Mesenchymal stem cell (in vitro differentiated cells and primary cell): ENCODE measurements at regions not wholly inside any gene's neighbourhood (a gene's known extent, or its start where the extent isn't known, plus 50 kb on each side); places are given as distances from the start of the nearest gene placed in this dataset.

ENCODE experiments used
- DNase-seq: peaks from one replicate; pipeline ENCODE4 v3.0.0-alpha.2; 2013
- H2AFZ ChIP-seq: one replicate; pipeline ENCODE4 v1.6.1; 2013; ENCODE audit warnings: low read depth, mild to moderate bottlenecking, control low read depth, inconsistent platforms, low read length, moderate library complexity
- H2AK5ac ChIP-seq: 2 replicates; pipeline ENCODE4 v1.6.1; 2013; ENCODE audit warnings: low read length, moderate library complexity, mild to moderate bottlenecking, inconsistent platforms; ENCODE audit not compliant: severe bottlenecking
- H2BK120ac ChIP-seq: one replicate; pipeline ENCODE4 v1.6.1; 2013; ENCODE audit warnings: low read depth, mild to moderate bottlenecking, inconsistent platforms, low read length, moderate library complexity
- H2BK12ac ChIP-seq, 2 experiments: one replicate each; pipeline ENCODE4 v1.6.1; 2013; ENCODE audit warnings: inconsistent platforms in 2 of 2, low read length in 2 of 2, mild to moderate bottlenecking in 2 of 2, moderate library complexity in 2 of 2, control low read depth in 1 of 2
- H2BK15ac ChIP-seq: one replicate; pipeline ENCODE4 v1.6.1; 2013; ENCODE audit warnings: mild to moderate bottlenecking, low read depth, inconsistent platforms; ENCODE audit not compliant: poor library complexity, severe bottlenecking
- H2BK5ac ChIP-seq: 2 replicates; pipeline ENCODE4 v1.6.1; 2013; ENCODE audit warnings: low read depth, mild to moderate bottlenecking, low read length, control low read depth, inconsistent platforms; ENCODE audit not compliant: poor library complexity, severe bottlenecking
- H3K14ac ChIP-seq, 2 experiments: one replicate each; pipeline ENCODE4 v1.6.1; 2013; ENCODE audit warnings: inconsistent platforms in 2 of 2, low read length in 2 of 2, control low read depth in 1 of 2, mild to moderate bottlenecking in 1 of 2, moderate library complexity in 1 of 2
- H3K18ac ChIP-seq, 2 experiments: one replicate each; pipeline ENCODE4 v1.6.1; 2013; ENCODE audit warnings: inconsistent platforms in 2 of 2, low read length in 2 of 2, control low read depth in 1 of 2, low read depth in 1 of 2, mild to moderate bottlenecking in 1 of 2
- H3K23ac ChIP-seq, 2 experiments: one replicate each; pipeline ENCODE4 v1.6.1; 2013; ENCODE audit warnings: inconsistent platforms in 2 of 2, low read length in 2 of 2, mild to moderate bottlenecking in 2 of 2, moderate library complexity in 2 of 2, control low read depth in 1 of 2
- H3K27ac ChIP-seq: 2 replicates; pipeline ENCODE4 v1.5.1; 2013; ENCODE audit warnings: mild to moderate bottlenecking, moderate library complexity, low read length, control low read depth, inconsistent platforms; ENCODE audit not compliant: poor library complexity, severe bottlenecking
- H3K27me3 ChIP-seq, 2 experiments: 2 replicates each; pipeline versions ENCODE4 v1.6.1 to v1.7.0; 2013; ENCODE audit warnings: low read length in 2 of 2, mild to moderate bottlenecking in 2 of 2, moderate library complexity in 2 of 2, control low read depth in 1 of 2, inconsistent platforms in 1 of 2; ENCODE audit not compliant: control insufficient read depth in 1 of 2, insufficient read depth in 1 of 2
- H3K36me3 ChIP-seq, 2 experiments: 2 replicates each; pipeline versions ENCODE4 v1.6.1 to v1.7.0; 2013; ENCODE audit warnings: low read length in 2 of 2, control low read depth in 1 of 2, inconsistent platforms in 1 of 2, low read depth in 1 of 2, mild to moderate bottlenecking in 1 of 2; ENCODE audit not compliant: insufficient read depth in 2 of 2, control insufficient read depth in 1 of 2
- H3K4ac ChIP-seq, 2 experiments: one replicate each; pipeline ENCODE4 v1.6.1; 2013; ENCODE audit warnings: inconsistent platforms in 2 of 2, low read length in 2 of 2, mild to moderate bottlenecking in 2 of 2, moderate library complexity in 2 of 2, control low read depth in 1 of 2, low read depth in 1 of 2
- H3K4me1 ChIP-seq: 2 replicates; pipeline ENCODE4 v1.6.1; 2013; ENCODE audit warnings: low read depth, low read length, control low read depth; ENCODE audit not compliant: control insufficient read depth, insufficient read depth
- H3K4me2 ChIP-seq: 2 replicates; pipeline ENCODE4 v1.6.1; 2013; ENCODE audit warnings: low read length, mild to moderate bottlenecking, inconsistent platforms; ENCODE audit not compliant: poor library complexity, severe bottlenecking
- H3K4me3 ChIP-seq, 2 experiments: 2 replicates each; pipeline versions ENCODE4 v1.5.1 to v1.7.0; 2013; ENCODE audit warnings: low read length in 2 of 2, mild to moderate bottlenecking in 2 of 2, control low read depth in 1 of 2, low read depth in 1 of 2; ENCODE audit not compliant: insufficient read depth in 1 of 2
- H3K79me1 ChIP-seq: replicated peaks from 2 replicates; pipeline ENCODE4 v1.6.1; 2013; ENCODE audit warnings: mild to moderate bottlenecking, control low read depth, low read length, inconsistent platforms; ENCODE audit not compliant: poor library complexity, severe bottlenecking
- H3K9ac ChIP-seq: 2 replicates; pipeline ENCODE4 v1.7.0; 2013; ENCODE audit warnings: mild to moderate bottlenecking, low read length, moderate library complexity
- H3K9me3 ChIP-seq: 2 replicates; pipeline ENCODE4 v1.7.0; 2013; ENCODE audit warnings: mild to moderate bottlenecking, low read length; ENCODE audit not compliant: control insufficient read depth
- H4K8ac ChIP-seq: one replicate; pipeline ENCODE4 v1.6.1; 2013; ENCODE audit warnings: inconsistent platforms, mild to moderate bottlenecking, low read length, moderate library complexity
- H4K91ac ChIP-seq: one replicate; pipeline ENCODE4 v1.6.1; 2013; ENCODE audit warnings: mild to moderate bottlenecking, low read length, inconsistent platforms
- WGBS: methylation state at CpG from one replicate; pipeline ENCODE4 v1.1.7; 2013; ENCODE audit warnings: mixed read lengths; 5-methylcytosine and 5-hydroxymethylcytosine counted together

DNA sequence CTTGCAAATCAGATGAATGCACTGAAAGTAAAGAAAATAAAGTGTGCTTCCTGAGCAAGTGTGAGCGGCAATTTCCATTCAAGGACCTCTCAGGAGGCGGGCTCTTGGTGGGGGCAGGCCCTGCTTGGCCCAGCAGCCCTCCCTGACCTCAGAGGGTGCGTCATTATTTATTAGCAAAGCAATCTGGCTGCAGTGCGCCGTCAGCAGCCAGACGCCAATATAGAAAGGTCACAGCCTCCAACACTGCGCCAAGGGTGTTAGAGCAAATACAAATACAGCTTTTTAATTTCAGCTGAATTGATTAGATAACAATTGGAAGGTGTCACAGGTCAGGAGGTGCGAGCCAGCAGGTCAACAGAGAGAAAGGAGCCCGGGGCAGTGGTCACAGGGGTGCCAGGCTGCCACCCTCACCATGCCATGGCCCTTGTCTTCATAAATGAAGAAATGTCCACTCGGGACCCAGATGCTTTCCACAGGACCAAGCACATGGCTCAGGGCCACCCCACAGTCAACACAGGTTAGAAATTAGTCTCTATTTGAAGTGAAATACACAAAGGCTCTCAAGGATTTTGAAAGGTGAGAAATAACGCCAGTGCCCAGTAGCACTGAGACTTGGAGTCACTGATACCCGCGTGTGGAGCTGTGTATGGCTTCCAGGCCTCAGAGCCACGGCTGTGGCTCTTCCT, 309.8 kb downstream of the IRX2 start:
- H3K4me3 ChIP-seq: no peak overlapping the region
- WGBS: 65% methylated on average over 13 of the region's 14 CpGs
- H3K4ac ChIP-seq: no peak overlapping the region
- no peak overlapping the region for H2AK5ac ChIP-seq
- no peak overlapping the region for H4K8ac ChIP-seq
- H3K4me1 ChIP-seq: no peaks in the 10 kb centered on the region
- no peak overlapping the region for H2BK15ac ChIP-seq
- H3K36me3 ChIP-seq: no peaks in the 10 kb centered on the region
- H2BK5ac ChIP-seq: no peak overlapping the region
- H3K9ac ChIP-seq: no peak overlapping the region
- H3K14ac ChIP-seq: no peak overlapping the region
- H3K4me2 ChIP-seq: no peak overlapping the region
- no peaks in the 10 kb centered on the region for H3K27me3 ChIP-seq
- no peak overlapping the region for H2BK120ac ChIP-seq
- H3K27ac ChIP-seq: no peak overlapping the region
- H3K79me1 ChIP-seq: no peaks in the 10 kb centered on the region
- DNase-seq: no peak
- no peak overlapping the region for H3K23ac ChIP-seq
- no peak overlapping the region for H3K18ac ChIP-seq
- no peak overlapping the region for H2BK12ac ChIP-seq
- no peak overlapping the region for H2AFZ ChIP-seq
- H3K9me3 ChIP-seq: peaks cover 19% of the 10 kb centered on the region
- no peak overlapping the region for H4K91ac ChIP-seq

DNA sequence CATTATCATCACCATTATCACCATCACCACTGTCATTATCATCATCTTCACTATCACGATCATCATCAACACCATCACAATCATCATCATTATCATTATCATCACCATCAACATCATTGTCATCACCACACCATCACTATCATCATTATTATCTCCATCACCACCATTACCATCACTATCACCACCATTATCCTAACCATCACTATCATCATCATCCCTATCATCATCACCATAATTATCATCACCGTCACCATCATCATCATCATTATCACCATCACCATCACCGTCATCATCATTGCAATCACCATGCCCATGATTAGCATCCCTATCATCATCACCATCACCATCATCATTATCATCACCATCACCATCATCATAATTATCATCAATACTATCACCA, 311.9 kb downstream of the IRX2 start:
- Histone ChIP-seq H3K27ac (no peak overlapping the region), H2AK5ac (no peak overlapping the region), H3K14ac (no peak overlapping the region), H3K4me3 (no peak overlapping the region), H2BK120ac (no peak overlapping the region), H4K91ac (no peak overlapping the region), H3K4me2 (no peak overlapping the region), H3K9me3 (peaks cover 22% of the 10 kb centered on the region), H2AFZ (no peak overlapping the region), H2BK5ac (no peak overlapping the region), H4K8ac (no peak overlapping the region), H3K9ac (no peak overlapping the region), H3K4ac (no peak overlapping the region), H3K18ac (no peak overlapping the region), H3K23ac (no peak overlapping the region), H3K79me1 (no peaks in the 10 kb centered on the region), H3K36me3 (no peaks in the 10 kb centered on the region), H2BK15ac (no peak overlapping the region), H3K27me3 (no peaks in the 10 kb centered on the region), H3K4me1 (no peaks in the 10 kb centered on the region), H2BK12ac (no peak overlapping the region)
- WGBS: 88% methylated on average over 3 of the region's 3 CpGs
- no peak for DNase-seq

DNA sequence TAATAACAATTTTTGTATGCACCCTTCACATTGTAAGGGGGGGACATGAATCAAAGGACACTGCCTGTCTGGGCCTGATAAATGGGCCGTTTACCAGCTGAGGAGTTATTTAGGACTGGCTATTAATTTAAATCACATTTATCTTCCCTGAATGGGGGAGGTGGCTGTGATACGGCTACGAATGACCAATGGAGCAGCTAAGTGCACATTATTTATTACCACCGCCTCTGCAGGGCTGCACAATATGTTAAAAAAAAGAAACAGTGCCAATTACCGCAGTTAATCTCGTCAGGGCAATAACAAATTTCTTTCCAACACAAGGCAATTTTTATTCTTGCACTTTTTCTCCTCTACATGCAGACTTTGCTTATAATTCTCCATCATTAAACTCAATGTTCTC, 318.4 kb downstream of the IRX2 start:
- 64% methylated on average over 6 of the region's 6 CpGs for WGBS
- no peak overlapping the region for H3K14ac ChIP-seq
- H3K4me3 ChIP-seq: no peak overlapping the region
- H2BK12ac ChIP-seq: no peak overlapping the region
- DNase-seq: no peak
- H3K4me1 ChIP-seq: no peaks in the 10 kb centered on the region
- no peak overlapping the region for H2BK15ac ChIP-seq
- no peak overlapping the region for H3K9ac ChIP-seq
- no peak overlapping the region for H3K27ac ChIP-seq
- H3K9me3 ChIP-seq: peaks cover 14% of the 10 kb centered on the region
- no peak overlapping the region for H2BK120ac ChIP-seq
- H2BK5ac ChIP-seq: no peak overlapping the region
- no peaks in the 10 kb centered on the region for H3K79me1 ChIP-seq
- no peak overlapping the region for H3K18ac ChIP-seq
- H4K91ac ChIP-seq: no peak overlapping the region
- no peaks in the 10 kb centered on the region for H3K27me3 ChIP-seq
- no peak overlapping the region for H2AFZ ChIP-seq
- no peak overlapping the region for H3K4me2 ChIP-seq
- no peak overlapping the region for H4K8ac ChIP-seq
- no peak overlapping the region for H2AK5ac ChIP-seq
- no peak overlapping the region for H3K4ac ChIP-seq
- no peak overlapping the region for H3K23ac ChIP-seq
- no peaks in the 10 kb centered on the region for H3K36me3 ChIP-seq

DNA sequence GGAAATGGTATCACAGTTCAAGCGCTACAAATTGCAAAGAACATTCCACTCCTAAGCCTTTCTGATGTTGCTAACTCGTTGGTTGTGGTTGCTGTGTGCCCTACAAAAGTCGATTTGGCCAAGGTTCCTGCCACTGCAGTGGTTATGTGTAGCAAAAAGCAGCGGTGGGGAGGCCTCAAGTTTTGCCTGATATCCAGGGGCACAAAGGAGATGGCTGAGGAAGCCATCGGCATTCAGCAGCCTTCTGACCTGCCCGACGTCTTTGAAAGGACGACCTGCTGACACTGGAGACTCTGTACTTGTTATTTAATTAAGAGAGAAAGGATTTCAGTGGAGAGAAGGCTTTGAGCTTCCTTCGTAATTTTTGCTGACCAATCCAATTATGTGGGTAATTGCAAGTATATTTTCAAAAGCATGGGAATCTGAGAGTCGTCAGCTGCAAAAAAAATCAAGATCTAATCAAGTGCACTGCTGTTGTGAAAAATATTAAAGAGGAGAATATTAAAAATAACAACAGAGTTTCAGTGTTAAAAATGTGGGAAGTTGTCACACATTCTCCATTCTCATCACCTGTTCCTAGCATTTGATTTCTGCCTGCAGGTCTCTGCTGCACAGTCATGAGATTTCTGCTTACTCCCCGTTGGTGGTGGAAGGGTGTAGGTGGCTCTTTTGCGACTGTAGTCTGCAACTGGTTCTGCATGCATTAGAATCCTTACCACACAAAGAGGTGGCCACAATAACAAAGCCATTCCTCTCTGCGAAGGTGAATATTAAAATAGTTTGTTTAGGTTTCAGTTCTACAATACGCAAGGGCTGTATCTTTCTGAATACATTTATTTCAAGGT, 319.2 kb downstream of the IRX2 start:
- DNase-seq: no peak
- Histone ChIP-seq H3K79me1 (no peaks in the 10 kb centered on the region), H4K91ac (no peak overlapping the region), H3K27me3 (no peaks in the 10 kb centered on the region), H3K14ac (no peak overlapping the region), H3K18ac (no peak overlapping the region), H3K4me2 (no peak overlapping the region), H3K9ac (no peak overlapping the region), H4K8ac (no peak overlapping the region), H3K4me1 (no peaks in the 10 kb centered on the region), H3K4me3 (no peak overlapping the region), H3K4ac (no peak overlapping the region), H2AFZ (no peak overlapping the region), H2BK5ac (no peak overlapping the region), H3K36me3 (no peaks in the 10 kb centered on the region), H3K9me3 (peaks cover 14% of the 10 kb centered on the region), H2BK12ac (no peak overlapping the region), H3K27ac (no peak overlapping the region), H2BK15ac (no peak overlapping the region), H2AK5ac (no peak overlapping the region), H2BK120ac (no peak overlapping the region), H3K23ac (no peak overlapping the region)
- 68% methylated on average over 10 of the region's 14 CpGs for WGBS
